OCI-LY3 (cell line): ENCODE measurements at regions not wholly inside any gene's neighbourhood (a gene's known extent, or its start where the extent isn't known, plus 50 kb on each side); places are given as distances from the start of the nearest gene placed in this dataset.

Experiments
- H2AFZ ChIP-seq: fragments of 200-600, 300-600 bp; shearing (Covaris generic); 2 replicates; pipeline ENCODE4 v1.6.0; 2014; ENCODE audit warnings: antibody characterized with exemption, low read depth, low read length
- H3K27ac ChIP-seq: fragments of 200-600, 300-600 bp; sonication (generic); 2 replicates; pipeline ENCODE4 v1.5.1; 2014; ENCODE audit warnings: mild to moderate bottlenecking, low read length, moderate library complexity, mixed read lengths
- H3K27me3 ChIP-seq: fragments of 200-600, 300-600 bp; sonication (generic); 2 replicates; pipeline ENCODE4 v1.6.1; 2014; ENCODE audit warnings: low read depth, low read length, mixed read lengths
- H3K36me3 ChIP-seq: fragments of 200-600, 300-600 bp; sonication (generic); replicated peaks from 2 replicates; pipeline ENCODE3; 2014; ENCODE audit warnings: low read depth, low read length, mixed read lengths
- H3K4me1 ChIP-seq: fragments of 300-600, 200-600 bp; sonication (generic); 2 replicates; pipeline ENCODE4 v1.6.1; 2014; ENCODE audit warnings: low read length, mixed read lengths
- H3K4me2 ChIP-seq: fragments of 200-600, 300-600 bp; sonication (generic); 2 replicates; pipeline ENCODE4 v1.6.1; 2014; ENCODE audit warnings: low read length, mixed read lengths
- H3K4me3 ChIP-seq: fragments of 300-600, 200-600 bp; sonication (generic); 2 replicates; pipeline ENCODE4 v1.5.1; 2014; ENCODE audit warnings: antibody characterized with exemption, mild to moderate bottlenecking, low read length, moderate library complexity
- H3K79me2 ChIP-seq: fragments of 300-600, 200-600 bp; shearing (Covaris generic); 2 replicates; pipeline ENCODE4 v1.6.1; 2014; ENCODE audit warnings: mild to moderate bottlenecking, low read length, mixed read lengths
- H3K9ac ChIP-seq: fragments of 300-600, 200-600 bp; shearing (Covaris generic); 2 replicates; pipeline ENCODE4 v1.6.0; 2014; ENCODE audit warnings: mild to moderate bottlenecking, low read length, moderate library complexity
- H3K9me3 ChIP-seq: fragments of 200-600, 300-600 bp; shearing (Covaris generic); 2 replicates; pipeline ENCODE4 v1.6.1; 2014; ENCODE audit warnings: low read length, mixed read lengths; ENCODE audit not compliant: insufficient read depth
- H4K20me1 ChIP-seq: fragments of 200-600, 300-600 bp; sonication (generic); 2 replicates; pipeline ENCODE4 v1.6.1; 2016; ENCODE audit warnings: low read length, mixed read lengths; ENCODE audit not compliant: insufficient read depth
- CTCF ChIP-seq: fragments of 200-600, 300-600 bp; sonication (generic); IDR thresholded peaks from 2 replicates; pipeline ENCODE4 v1.5.1; 2014; ENCODE audit warnings: antibody characterized with exemption, low read length, low read depth
- EZH2phosphoT487 ChIP-seq: fragments of 200-600 bp; shearing (Covaris generic); IDR thresholded peaks from 2 replicates; pipeline ENCODE4 v1.6.1; 2018; ENCODE audit warnings: antibody characterized with exemption, mixed run types, low read depth

- Histone ChIP-seq H3K4me2 (no peak overlapping the region), H3K79me2 (no peaks in the 10 kb centered on the region), H3K4me3 (no peak overlapping the region), H3K9me3 (no peaks in the 10 kb centered on the region), H3K27ac (no peak overlapping the region), H3K4me1 (no peaks in the 10 kb centered on the region), H2AFZ (no peak overlapping the region), H4K20me1 (no peaks in the 10 kb centered on the region), H3K36me3 (no peaks in the 10 kb centered on the region), H3K9ac (no peak overlapping the region), H3K27me3 (peaks cover 21% of the 10 kb centered on the region; the same call in 1 of the 2 replicates)
- no peak for TF ChIP-seq EZH2phosphoT487
- no peak for TF ChIP-seq CTCF
Observed at GRCh38 chr5:174283211-174284005, 237.9 kb downstream of the NSG2 start.

- peaks cover 26% of the 10 kb centered on the region; the same call in 1 of the 2 replicates for H3K27me3 ChIP-seq
- no peak overlapping the region for H3K9ac ChIP-seq
- H3K4me1 ChIP-seq: no peaks in the 10 kb centered on the region
- no peak overlapping the region for H3K4me3 ChIP-seq
- no peak overlapping the region for H3K27ac ChIP-seq
- H3K4me2 ChIP-seq: no peak overlapping the region
- no peak for TF ChIP-seq CTCF
- TF ChIP-seq EZH2phosphoT487: no peak
- H2AFZ ChIP-seq: no peak overlapping the region
- H4K20me1 ChIP-seq: no peaks in the 10 kb centered on the region
- H3K79me2 ChIP-seq: no peaks in the 10 kb centered on the region
- no peaks in the 10 kb centered on the region for H3K9me3 ChIP-seq
- no peaks in the 10 kb centered on the region for H3K36me3 ChIP-seq
Observed at GRCh38 chr5:174284873-174285272, 239.4 kb downstream of the NSG2 start.

- H3K36me3 ChIP-seq: no peaks in the 10 kb centered on the region
- H3K4me2 ChIP-seq: no peak overlapping the region
- no peaks in the 10 kb centered on the region for H3K4me1 ChIP-seq
- H3K27me3 ChIP-seq: peaks cover 20% of the 10 kb centered on the region; the same call in 1 of the 2 replicates
- no peaks in the 10 kb centered on the region for H3K9me3 ChIP-seq
- H3K4me3 ChIP-seq: no peak overlapping the region
- H4K20me1 ChIP-seq: no peaks in the 10 kb centered on the region
- no peak overlapping the region for H3K27ac ChIP-seq
- no peak overlapping the region for H2AFZ ChIP-seq
- no peak overlapping the region for H3K9ac ChIP-seq
- no peaks in the 10 kb centered on the region for H3K79me2 ChIP-seq
- no peak for TF ChIP-seq CTCF
- TF ChIP-seq EZH2phosphoT487: no peak
Observed at GRCh38 chr5:174287761-174288160, 242.3 kb downstream of the NSG2 start.

GRCh38 chr5:174288439-174288838, 242.9 kb downstream of the NSG2 start:
- no peak overlapping the region for H3K4me2 ChIP-seq
- H3K27ac ChIP-seq: no peak overlapping the region
- no peak overlapping the region for H3K9ac ChIP-seq
- H4K20me1 ChIP-seq: no peaks in the 10 kb centered on the region
- H3K36me3 ChIP-seq: no peaks in the 10 kb centered on the region
- TF ChIP-seq CTCF (no peak), EZH2phosphoT487 (no peak)
- H3K9me3 ChIP-seq: no peaks in the 10 kb centered on the region
- no peaks in the 10 kb centered on the region for H3K4me1 ChIP-seq
- H3K4me3 ChIP-seq: no peak overlapping the region
- no peak overlapping the region for H2AFZ ChIP-seq
- no peaks in the 10 kb centered on the region for H3K79me2 ChIP-seq
- peaks cover 14% of the 10 kb centered on the region; the same call in 1 of the 2 replicates for H3K27me3 ChIP-seq
